ENCODE measurements at regions not wholly inside any gene's neighbourhood (a gene's known extent, or its start where the extent isn't known, plus 50 kb on each side); places are given as distances from the start of the nearest gene placed in this dataset.

GRCh38 chr4:146099585-146099984 lies 75.9 kb upstream of the LSM6 start:
- no peak overlapping the region for H3K4me3 ChIP-seq (ENCODE audit: low read length)
- TF ChIP-seq, protein P1, sequence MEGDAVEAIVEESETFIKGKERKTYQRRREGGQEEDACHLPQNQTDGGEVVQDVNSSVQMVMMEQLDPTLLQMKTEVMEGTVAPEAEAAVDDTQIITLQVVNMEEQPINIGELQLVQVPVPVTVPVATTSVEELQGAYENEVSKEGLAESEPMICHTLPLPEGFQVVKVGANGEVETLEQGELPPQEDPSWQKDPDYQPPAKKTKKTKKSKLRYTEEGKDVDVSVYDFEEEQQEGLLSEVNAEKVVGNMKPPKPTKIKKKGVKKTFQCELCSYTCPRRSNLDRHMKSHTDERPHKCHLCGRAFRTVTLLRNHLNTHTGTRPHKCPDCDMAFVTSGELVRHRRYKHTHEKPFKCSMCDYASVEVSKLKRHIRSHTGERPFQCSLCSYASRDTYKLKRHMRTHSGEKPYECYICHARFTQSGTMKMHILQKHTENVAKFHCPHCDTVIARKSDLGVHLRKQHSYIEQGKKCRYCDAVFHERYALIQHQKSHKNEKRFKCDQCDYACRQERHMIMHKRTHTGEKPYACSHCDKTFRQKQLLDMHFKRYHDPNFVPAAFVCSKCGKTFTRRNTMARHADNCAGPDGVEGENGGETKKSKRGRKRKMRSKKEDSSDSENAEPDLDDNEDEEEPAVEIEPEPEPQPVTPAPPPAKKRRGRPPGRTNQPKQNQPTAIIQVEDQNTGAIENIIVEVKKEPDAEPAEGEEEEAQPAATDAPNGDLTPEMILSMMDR (conservative IDR thresholded peaks at IDR 0.05; ENCODE audit: low read length), result no peak
- DNase-seq (ENCODE audit: low read depth), result no peak

DNA sequence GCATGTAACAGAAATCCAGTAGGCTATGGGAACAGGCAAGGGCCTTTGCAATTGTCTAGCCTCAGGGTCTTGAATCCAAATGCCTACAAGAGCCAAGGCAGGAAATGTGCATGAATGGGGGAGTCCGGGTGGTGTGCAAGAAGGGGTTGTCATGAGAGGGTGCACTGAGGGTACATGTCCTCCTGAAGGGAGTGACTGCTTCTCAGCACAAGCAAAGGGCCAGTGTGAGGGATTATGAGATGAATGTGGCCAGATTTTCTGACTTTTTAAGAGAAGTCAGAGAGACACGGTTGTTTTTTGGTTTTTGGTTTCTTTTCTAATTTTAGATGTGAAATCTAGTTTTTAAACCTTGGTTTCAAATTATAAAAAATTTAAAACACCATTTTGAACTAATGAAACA lies 76.5 kb upstream of the LSM6 start:
- H3K4me3 ChIP-seq (ENCODE audit: low read length), result no peak overlapping the region
- TF ChIP-seq, protein P1 (conservative IDR thresholded peaks at IDR 0.05; ENCODE audit: low read length), result no peak
- DNase-seq (ENCODE audit: low read depth), result no peak

GRCh38 chr4:146098397-146098796 lies 77.1 kb upstream of the LSM6 start:
- no peak for DNase-seq (ENCODE audit: low read depth)
- H3K4me3 ChIP-seq (ENCODE audit: low read length), result no peak overlapping the region
- TF ChIP-seq, protein P1 (conservative IDR thresholded peaks at IDR 0.05; ENCODE audit: low read length), result no peak

DNA sequence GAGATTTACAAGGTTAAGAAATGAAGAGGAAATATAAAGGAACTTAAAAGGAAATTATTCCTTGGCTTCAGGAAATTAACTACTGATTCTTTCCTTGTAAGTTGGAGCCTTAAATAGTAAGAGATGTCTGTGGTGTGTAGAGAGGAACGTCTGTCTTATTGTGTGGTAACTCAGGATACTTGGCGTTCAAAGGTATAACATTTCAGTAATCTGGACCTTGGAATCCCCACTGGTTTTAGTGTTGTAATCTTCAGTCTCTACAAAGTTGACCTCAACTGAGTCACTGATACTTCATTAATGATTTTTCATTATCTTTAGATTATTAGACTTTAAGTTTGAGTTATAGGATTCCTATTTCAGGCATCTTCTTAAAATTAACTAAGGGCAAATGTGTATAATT lies 79.1 kb upstream of the LSM6 start:
- DNase-seq (ENCODE audit: low read depth), result no peak
- TF ChIP-seq, protein P1 (conservative IDR thresholded peaks at IDR 0.05; ENCODE audit: low read length), result no peak

DNA sequence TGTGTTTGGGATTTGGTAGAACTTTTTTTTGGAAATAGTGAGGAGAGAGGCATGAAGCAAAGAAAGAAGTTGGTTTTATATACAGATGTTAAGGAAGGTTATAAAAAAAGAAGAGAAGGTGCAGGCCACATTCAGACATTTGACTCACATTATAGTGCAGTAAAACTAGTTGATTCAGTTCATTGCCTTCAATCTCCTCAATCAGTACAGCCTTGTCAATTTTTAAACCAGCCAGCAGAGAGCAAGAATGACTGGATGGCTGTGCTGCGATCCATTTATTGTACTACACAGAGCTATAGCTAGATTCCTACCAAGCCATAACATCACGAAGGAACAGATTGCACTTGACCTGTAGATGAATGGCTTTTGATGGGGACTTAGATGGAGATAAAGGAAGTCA lies 79.7 kb upstream of the LSM6 start:
- TF ChIP-seq, protein P1 (conservative IDR thresholded peaks at IDR 0.05; ENCODE audit: low read length), result no peak
- H3K4me3 ChIP-seq (ENCODE audit: low read length), result no peak overlapping the region
- DNase-seq (ENCODE audit: low read depth), result no peak

More for the DNA sequence above, 79.1 kb upstream of the LSM6 start:
- no peak overlapping the region for H3K4me3 ChIP-seq (ENCODE audit: low read length)

GRCh38 chr4:146095091-146095690 lies 80.3 kb upstream of the LSM6 start:
- DNase-seq (ENCODE audit: low read depth), result peak; percentile 58
- TF ChIP-seq, protein P1 (conservative IDR thresholded peaks at IDR 0.05; ENCODE audit: low read length), result peak; percentile 82
- H3K4me3 ChIP-seq (ENCODE audit: low read length), result no peak overlapping the region

- no peak for DNase-seq (ENCODE audit: low read depth)
- TF ChIP-seq, protein P1 (conservative IDR thresholded peaks at IDR 0.05; ENCODE audit: low read length), result no peak
Observed at GRCh38 chr4:146088690-146089089, 86.8 kb upstream of the LSM6 start.

More at GRCh38 chr4:146088690-146089089, 86.8 kb upstream of the LSM6 start:
- H3K4me3 ChIP-seq (ENCODE audit: low read length), result no peak overlapping the region

Data from AG10803 (cell line).